HUES64 (cell line): ENCODE measurements at regions not wholly inside any gene's neighbourhood (a gene's known extent, or its start where the extent isn't known, plus 50 kb on each side); places are given as distances from the start of the nearest gene placed in this dataset.

ENCODE experiments used
- H3K27ac ChIP-seq: 2 replicates; pipeline ENCODE4 v1.7.0; 2013; ENCODE audit warnings: low read depth, low read length, inconsistent platforms
- H3K27me3 ChIP-seq: 2 replicates; pipeline ENCODE4 v1.6.1; 2013; ENCODE audit warnings: mild to moderate bottlenecking, low read length; ENCODE audit not compliant: insufficient read depth
- H3K36me3 ChIP-seq: 2 replicates; pipeline ENCODE4 v1.6.1; 2013; ENCODE audit warnings: mild to moderate bottlenecking, low read length; ENCODE audit not compliant: insufficient read depth
- H3K4me1 ChIP-seq: 2 replicates; pipeline ENCODE4 v1.6.1; 2013; ENCODE audit warnings: mild to moderate bottlenecking, low read length, moderate library complexity; ENCODE audit not compliant: insufficient read depth
- H3K4me3 ChIP-seq: 2 replicates; pipeline ENCODE4 v1.5.1; 2013; ENCODE audit warnings: mild to moderate bottlenecking, low read length, moderate library complexity
- H3K9ac ChIP-seq: 2 replicates; pipeline ENCODE4 v1.6.1; 2013; ENCODE audit warnings: mild to moderate bottlenecking, low read depth, low read length
- H3K9me3 ChIP-seq: 2 replicates; pipeline ENCODE4 v1.6.1; 2013; ENCODE audit warnings: low read depth, low read length; ENCODE audit not compliant: insufficient read depth
- WGBS: fragments of 150-250, 120-280 bp; methylation state at CpG from one replicate; pipeline ENCODE4 v1.1.7; 2013; ENCODE audit warnings: missing lambda C conversion rate; 5-methylcytosine and 5-hydroxymethylcytosine counted together

DNA sequence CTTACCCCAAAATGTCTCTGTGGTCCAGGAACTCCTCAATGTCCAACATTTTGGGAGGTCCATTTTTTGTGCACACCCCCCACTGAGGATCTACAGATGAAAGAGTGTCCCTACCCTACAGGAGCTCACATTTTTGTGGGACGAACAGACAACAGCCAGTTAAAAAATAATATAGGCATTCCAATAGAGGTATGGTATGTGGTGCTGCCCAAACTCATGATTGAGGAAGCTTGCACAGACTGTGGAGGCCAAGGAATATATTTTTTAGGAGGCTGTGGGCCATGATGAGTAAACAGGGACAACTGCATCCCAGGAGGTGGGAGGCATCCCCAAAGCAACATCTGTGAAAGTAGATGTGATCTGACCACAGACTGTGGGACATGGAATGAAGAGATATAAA is 181.0 kb upstream of the HCCS start:
- Histone ChIP-seq H3K9me3 (no peaks in the 10 kb centered on the region), H3K27me3 (no peaks in the 10 kb centered on the region), H3K9ac (no peak overlapping the region), H3K4me1 (no peaks in the 10 kb centered on the region), H3K36me3 (no peaks in the 10 kb centered on the region), H3K27ac (no peak overlapping the region), H3K4me3 (no peak overlapping the region)
- no CpG with 5 or more reads among the region's 1 CpG for WGBS

GRCh38 chrX:10931976-10932375 is 179.2 kb upstream of the HCCS start:
- no peak overlapping the region for H3K27ac ChIP-seq
- H3K9me3 ChIP-seq: no peaks in the 10 kb centered on the region
- H3K4me3 ChIP-seq: no peak overlapping the region
- no peaks in the 10 kb centered on the region for H3K4me1 ChIP-seq
- WGBS: 84% methylated on average over 6 of the region's 6 CpGs
- no peak overlapping the region for H3K9ac ChIP-seq
- H3K27me3 ChIP-seq: no peaks in the 10 kb centered on the region
- H3K36me3 ChIP-seq: no peaks in the 10 kb centered on the region

- WGBS: 91% methylated on average over 2 of the region's 2 CpGs
- no peaks in the 10 kb centered on the region for H3K27me3 ChIP-seq
These were observed 178.2 kb upstream of the HCCS start for GRCh38 chrX:10932842-10933440.

GRCh38 chrX:10935501-10935900 is 175.6 kb upstream of the HCCS start:
- Histone ChIP-seq H3K36me3 (no peaks in the 10 kb centered on the region), H3K4me1 (no peaks in the 10 kb centered on the region), H3K9ac (no peak overlapping the region), H3K27me3 (no peaks in the 10 kb centered on the region), H3K9me3 (no peaks in the 10 kb centered on the region), H3K27ac (no peak overlapping the region), H3K4me3 (no peak overlapping the region)
- 89% methylated on average over 2 of the region's 3 CpGs for WGBS

More at GRCh38 chrX:10932842-10933440, 178.2 kb upstream of the HCCS start:
- Histone ChIP-seq H3K9ac (no peak overlapping the region), H3K4me3 (no peak overlapping the region), H3K27ac (no peak overlapping the region), H3K36me3 (no peaks in the 10 kb centered on the region), H3K4me1 (no peaks in the 10 kb centered on the region), H3K9me3 (no peaks in the 10 kb centered on the region)

DNA sequence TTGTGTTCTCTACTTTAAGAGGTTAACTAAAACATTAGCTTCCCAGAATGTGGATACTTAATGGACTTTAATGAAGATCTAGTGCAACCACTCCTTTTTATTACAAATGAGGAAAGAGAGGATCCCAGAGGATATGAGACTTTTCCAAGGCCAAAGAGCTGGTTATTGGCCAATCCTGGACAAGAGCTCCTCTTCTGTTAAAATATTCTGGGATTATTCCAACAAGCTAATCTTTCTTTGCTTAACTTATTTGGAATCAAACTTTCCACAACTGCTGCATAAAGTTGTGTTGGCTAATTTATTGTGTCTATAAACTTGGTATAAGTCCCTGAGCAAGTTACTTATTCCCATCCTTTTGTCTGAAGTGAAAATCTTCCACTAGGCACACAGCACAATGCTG is 174.2 kb upstream of the HCCS start:
- no peaks in the 10 kb centered on the region for H3K36me3 ChIP-seq
- H3K27ac ChIP-seq: no peak overlapping the region
- no peak overlapping the region for H3K4me3 ChIP-seq
- no peaks in the 10 kb centered on the region for H3K9me3 ChIP-seq
- H3K4me1 ChIP-seq: no peaks in the 10 kb centered on the region
- no peaks in the 10 kb centered on the region for H3K27me3 ChIP-seq
- H3K9ac ChIP-seq: no peak overlapping the region

DNA sequence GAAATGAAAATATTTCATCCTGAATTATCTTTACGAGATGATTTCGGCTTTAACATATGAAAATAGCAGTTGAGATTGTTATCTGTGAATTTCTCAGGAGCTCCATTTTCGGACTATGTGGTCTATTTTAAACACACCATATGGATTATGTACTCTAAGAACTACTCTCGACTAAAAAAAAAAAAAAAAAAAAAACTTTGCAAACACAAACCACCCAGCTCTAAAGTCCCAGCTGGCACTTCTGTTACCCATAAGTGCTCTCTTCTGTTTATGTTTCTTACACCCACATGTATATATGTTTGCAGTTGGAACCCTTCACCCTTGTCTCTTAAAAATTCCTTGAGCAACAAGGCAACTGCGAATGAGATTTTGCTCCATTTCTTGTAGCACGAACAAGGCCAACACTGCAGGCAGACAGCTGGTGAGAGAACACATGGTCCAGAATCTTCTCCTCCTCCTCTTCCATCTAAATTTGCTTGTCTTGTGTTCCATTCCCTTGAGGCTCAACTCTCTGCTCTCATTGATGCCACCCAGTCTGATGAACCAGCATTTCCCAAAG is 172.7 kb upstream of the HCCS start:
- H3K36me3 ChIP-seq: no peaks in the 10 kb centered on the region
- no peaks in the 10 kb centered on the region for H3K4me1 ChIP-seq
- H3K9ac ChIP-seq: no peak overlapping the region
- no peaks in the 10 kb centered on the region for H3K27me3 ChIP-seq
- H3K4me3 ChIP-seq: no peak overlapping the region
- 90% methylated on average over 3 of the region's 6 CpGs for WGBS
- H3K27ac ChIP-seq: no peak overlapping the region
- H3K9me3 ChIP-seq: no peaks in the 10 kb centered on the region

DNA sequence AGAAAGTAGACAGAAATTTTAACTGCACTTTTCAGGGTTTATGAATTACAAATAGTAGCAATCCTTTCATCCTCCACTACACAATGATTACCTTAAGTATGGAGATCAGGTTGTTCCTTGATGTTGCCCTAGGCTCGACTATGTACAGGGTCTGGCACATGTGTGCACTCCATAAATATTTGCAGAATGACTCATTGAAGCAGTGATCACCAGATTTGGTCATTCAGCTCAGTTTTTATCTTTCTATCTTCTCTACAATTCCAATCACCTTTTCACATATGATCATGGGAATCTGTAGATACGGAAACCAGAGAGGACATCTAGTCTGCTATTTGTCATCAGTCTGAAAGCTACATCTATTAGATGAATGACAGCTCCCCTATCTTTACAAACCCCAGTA is 171.7 kb upstream of the HCCS start:
- H3K4me1 ChIP-seq: no peaks in the 10 kb centered on the region
- no peaks in the 10 kb centered on the region for H3K9me3 ChIP-seq
- no peak overlapping the region for H3K4me3 ChIP-seq
- WGBS: 96% methylated on average over 2 of the region's 2 CpGs
- H3K27ac ChIP-seq: no peak overlapping the region
- no peaks in the 10 kb centered on the region for H3K36me3 ChIP-seq
- no peaks in the 10 kb centered on the region for H3K27me3 ChIP-seq
- no peak overlapping the region for H3K9ac ChIP-seq

DNA sequence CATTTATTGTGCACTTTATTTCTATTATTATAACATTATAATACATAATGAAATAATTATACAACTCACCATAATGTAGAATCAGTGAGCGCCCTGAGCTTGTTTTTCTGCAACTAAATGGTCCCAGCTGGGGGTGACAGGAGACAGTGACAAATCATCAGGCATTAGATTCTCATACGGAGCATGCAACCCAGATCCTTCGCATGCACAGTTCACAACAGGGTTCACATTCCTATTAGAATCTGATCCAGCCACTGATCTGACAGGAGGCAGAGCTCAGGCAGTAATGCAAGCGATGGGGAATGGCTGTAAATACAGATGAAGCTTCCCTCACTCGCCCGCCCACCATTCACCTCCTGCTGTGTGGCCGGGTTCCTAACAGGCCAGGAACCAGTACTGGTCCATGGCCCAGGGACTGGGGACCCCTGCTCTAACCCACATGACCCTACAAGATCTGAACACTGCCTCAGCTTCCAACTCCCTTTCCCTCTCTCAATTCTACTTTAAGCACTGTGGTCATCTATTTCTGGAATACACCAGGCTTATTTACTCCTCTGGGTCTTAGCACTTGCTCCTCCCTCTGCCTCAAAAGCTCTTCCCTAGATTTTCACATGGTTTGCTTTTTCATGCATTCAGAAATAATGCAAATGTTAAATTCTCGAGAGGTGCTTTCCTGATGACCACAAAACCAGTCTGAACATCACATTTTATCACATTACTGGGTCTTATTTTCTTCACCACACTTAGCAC is 166.8 kb upstream of the HCCS start:
- H3K36me3 ChIP-seq: no peaks in the 10 kb centered on the region
- WGBS: 73% methylated on average over 8 of the region's 8 CpGs

DNA sequence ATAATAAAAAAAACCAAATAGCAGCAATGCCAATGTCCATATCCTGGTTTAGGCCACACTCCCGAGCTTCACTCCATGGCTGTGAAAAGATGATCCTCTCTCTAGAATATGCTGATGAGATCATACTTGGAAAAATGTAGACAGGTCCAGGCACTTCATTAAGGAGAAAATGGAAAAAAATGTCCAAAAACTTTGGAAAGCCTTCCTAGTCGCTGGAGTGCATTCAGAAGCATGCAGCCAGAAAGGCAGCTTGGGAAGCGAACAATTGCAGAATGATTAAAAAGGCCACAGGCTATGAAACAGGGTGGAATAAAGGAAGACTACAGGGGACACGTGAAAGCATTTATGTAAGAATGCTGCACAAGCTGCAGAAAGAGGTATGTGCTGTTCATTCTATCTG is 165.6 kb upstream of the HCCS start:
- no peaks in the 10 kb centered on the region for H3K9me3 ChIP-seq
- 93% methylated on average over 4 of the region's 4 CpGs for WGBS

More for the DNA sequence above, 166.8 kb upstream of the HCCS start:
- H3K27ac ChIP-seq: no peak overlapping the region
- H3K9ac ChIP-seq: no peak overlapping the region
- no peak overlapping the region for H3K4me3 ChIP-seq
- H3K4me1 ChIP-seq: no peaks in the 10 kb centered on the region
- H3K27me3 ChIP-seq: no peaks in the 10 kb centered on the region
- H3K9me3 ChIP-seq: no peaks in the 10 kb centered on the region

GRCh38 chrX:10949541-10949940 is 161.6 kb upstream of the HCCS start:
- Histone ChIP-seq H3K36me3 (no peaks in the 10 kb centered on the region), H3K27ac (no peak overlapping the region), H3K27me3 (no peaks in the 10 kb centered on the region)

More for the DNA sequence above, 165.6 kb upstream of the HCCS start:
- Histone ChIP-seq H3K9ac (no peak overlapping the region), H3K27me3 (no peaks in the 10 kb centered on the region), H3K4me1 (no peaks in the 10 kb centered on the region), H3K4me3 (no peak overlapping the region), H3K27ac (no peak overlapping the region), H3K36me3 (no peaks in the 10 kb centered on the region)

GRCh38 chrX:10952619-10953018 is 158.5 kb upstream of the HCCS start:
- Histone ChIP-seq H3K36me3 (no peaks in the 10 kb centered on the region), H3K9me3 (no peaks in the 10 kb centered on the region), H3K27me3 (no peaks in the 10 kb centered on the region), H3K4me1 (peaks cover 7% of the 10 kb centered on the region), H3K4me3 (no peak overlapping the region), H3K9ac (no peak overlapping the region), H3K27ac (no peak overlapping the region)
- 60% methylated on average over 4 of the region's 5 CpGs for WGBS

More at GRCh38 chrX:10949541-10949940, 161.6 kb upstream of the HCCS start:
- Histone ChIP-seq H3K4me3 (no peak overlapping the region), H3K4me1 (peaks cover 7% of the 10 kb centered on the region), H3K9me3 (no peaks in the 10 kb centered on the region), H3K9ac (no peak overlapping the region)
